ENCODE measurements at regions not wholly inside any gene's neighbourhood (a gene's known extent, or its start where the extent isn't known, plus 50 kb on each side); places are given as distances from the start of the nearest gene placed in this dataset.

DNA sequence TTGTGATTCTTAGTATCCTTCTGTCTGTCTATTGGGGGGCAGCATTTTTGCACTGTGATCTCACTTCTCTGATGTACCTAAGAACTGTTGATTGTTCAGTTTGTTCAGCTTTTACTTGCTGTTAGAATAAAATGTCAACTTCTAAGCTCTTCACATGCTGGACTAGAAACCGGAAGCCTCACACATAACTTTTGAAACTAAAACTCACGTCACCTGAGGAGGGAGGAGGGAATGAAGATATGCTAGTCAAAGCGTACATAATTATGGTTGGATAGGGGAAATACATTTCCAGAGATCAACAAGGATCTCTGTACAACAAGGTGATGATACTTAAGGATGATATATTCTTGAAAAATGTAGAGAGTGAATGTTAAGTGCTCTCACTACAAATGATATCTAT, 609.7 kb downstream of the INHBA start:
- CTCF ChIA-PET: no interaction called here
- no peaks in the 10 kb centered on the region for H3K36me3 Mint-ChIP-seq
- no peaks in the 10 kb centered on the region for H3K4me1 Mint-ChIP-seq

GRCh38 chr7:41085244-41085643, 617.6 kb downstream of the INHBA start:
- DNase-seq: no peak
- Mint-ChIP-seq H3K27ac (no peak overlapping the region), H3K4me1 (no peaks in the 10 kb centered on the region), H3K9me3 (no peaks in the 10 kb centered on the region), H3K4me3 (no peak overlapping the region), H3K27me3 (no peaks in the 10 kb centered on the region), H3K36me3 (no peaks in the 10 kb centered on the region)
- CTCF ChIA-PET: interaction anchor here (0.6 kb wide), 1 partner anchor 429 kb away, joined by 6 read pairs; no protein-coding TSS in a partner anchor

More for the DNA sequence above, 609.7 kb downstream of the INHBA start:
- Mint-ChIP-seq H3K4me3 (no peak overlapping the region), H3K27ac (no peak overlapping the region), H3K9me3 (no peaks in the 10 kb centered on the region), H3K27me3 (no peaks in the 10 kb centered on the region)
- no peak for DNase-seq

- no peaks in the 10 kb centered on the region for H3K27me3 Mint-ChIP-seq
- no peaks in the 10 kb centered on the region for H3K9me3 Mint-ChIP-seq
- no peaks in the 10 kb centered on the region for H3K36me3 Mint-ChIP-seq
- no peak for DNase-seq
- CTCF ChIA-PET: no interaction called here
- H3K27ac Mint-ChIP-seq: no peak overlapping the region
- no peak overlapping the region for H3K4me3 Mint-ChIP-seq
- H3K4me1 Mint-ChIP-seq: no peaks in the 10 kb centered on the region
Measured at GRCh38 chr7:41084381-41084780, 618.5 kb downstream of the INHBA start.

DNA sequence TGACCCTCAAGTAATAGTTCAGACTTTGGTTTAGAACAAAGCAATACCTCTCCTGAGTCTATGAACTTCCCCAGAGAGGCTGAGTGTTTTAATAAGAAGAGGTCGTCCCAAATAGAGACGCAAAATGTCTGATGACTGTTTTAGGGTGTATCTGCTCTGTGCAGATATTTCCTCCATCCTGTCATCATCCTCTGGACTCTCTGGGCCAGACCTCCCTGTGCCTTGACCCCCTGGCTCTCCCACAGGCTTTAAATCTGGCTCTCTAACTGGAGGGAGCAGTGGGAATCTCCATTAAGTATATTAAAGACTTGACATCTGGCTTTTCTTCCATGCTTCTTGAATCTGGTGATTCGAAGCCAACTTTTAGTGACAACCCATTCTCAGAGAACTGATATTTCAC, 633.3 kb downstream of the INHBA start:
- H3K27me3 Mint-ChIP-seq: no peaks in the 10 kb centered on the region
- DNase-seq: no peak
- H3K27ac Mint-ChIP-seq: no peak overlapping the region
- H3K36me3 Mint-ChIP-seq: no peaks in the 10 kb centered on the region
- no peaks in the 10 kb centered on the region for H3K4me1 Mint-ChIP-seq
- H3K9me3 Mint-ChIP-seq: no peaks in the 10 kb centered on the region
- no peak overlapping the region for H3K4me3 Mint-ChIP-seq
- CTCF ChIA-PET: no interaction called here

- Mint-ChIP-seq H3K36me3 (no peaks in the 10 kb centered on the region), H3K4me3 (no peak overlapping the region), H3K4me1 (no peaks in the 10 kb centered on the region), H3K27me3 (no peaks in the 10 kb centered on the region), H3K9me3 (peaks cover 1% of the 10 kb centered on the region), H3K27ac (no peak overlapping the region)
- DNase-seq: no peak
- CTCF ChIA-PET: no interaction called here
Measured at GRCh38 chr7:41067576-41067975, 635.3 kb downstream of the INHBA start.

DNA sequence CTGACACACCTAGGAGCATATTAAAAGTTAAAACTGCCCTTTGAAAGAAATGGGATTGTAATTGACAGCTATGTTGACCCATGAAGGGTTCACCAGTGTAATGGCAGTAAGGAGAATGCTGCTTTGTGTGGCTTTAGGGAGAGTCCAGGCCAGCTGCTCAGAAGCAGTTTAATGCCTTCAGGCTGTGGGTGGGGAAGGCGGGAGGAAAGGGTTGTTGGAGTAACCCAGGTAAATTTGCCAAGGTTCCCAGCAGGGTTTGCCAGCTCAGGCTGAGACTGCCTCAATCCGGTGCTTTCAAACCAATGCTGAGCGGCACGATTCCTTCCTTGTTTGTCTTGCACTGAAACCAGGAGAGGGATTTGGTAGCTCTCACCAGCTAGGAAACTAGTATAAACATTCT, 637.2 kb downstream of the INHBA start:
- no peaks in the 10 kb centered on the region for H3K4me1 Mint-ChIP-seq
- DNase-seq: no peak
- no peak overlapping the region for H3K4me3 Mint-ChIP-seq
- H3K27ac Mint-ChIP-seq: no peak overlapping the region
- CTCF ChIA-PET: no interaction called here
- no peaks in the 10 kb centered on the region for H3K36me3 Mint-ChIP-seq
- H3K9me3 Mint-ChIP-seq: peaks cover 1% of the 10 kb centered on the region
- H3K27me3 Mint-ChIP-seq: no peaks in the 10 kb centered on the region

DNA sequence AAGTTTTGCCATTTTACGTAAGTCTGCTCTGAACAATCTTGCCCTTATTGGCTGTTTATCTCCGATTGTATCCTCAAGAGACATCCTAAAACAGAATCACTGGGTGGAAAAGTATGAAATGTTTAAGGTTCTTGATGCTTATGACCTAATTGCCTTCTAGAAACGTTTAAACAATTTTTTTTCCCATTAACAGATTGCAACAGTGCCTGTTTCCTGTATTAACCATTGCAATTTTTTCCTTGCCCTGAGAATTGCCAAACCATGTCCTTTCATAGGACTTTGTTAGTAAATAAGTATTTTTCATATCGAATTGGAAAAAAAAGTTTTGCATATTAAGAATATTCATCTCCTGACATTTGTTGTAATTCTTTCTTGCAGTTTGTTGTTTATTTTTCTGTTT, 639.8 kb downstream of the INHBA start:
- H3K9me3 Mint-ChIP-seq: peaks cover 4% of the 10 kb centered on the region
- CTCF ChIA-PET: no interaction called here
- no peaks in the 10 kb centered on the region for H3K27me3 Mint-ChIP-seq
- no peak overlapping the region for H3K4me3 Mint-ChIP-seq
- H3K4me1 Mint-ChIP-seq: no peaks in the 10 kb centered on the region
- DNase-seq: no peak
- H3K36me3 Mint-ChIP-seq: no peaks in the 10 kb centered on the region
- no peak overlapping the region for H3K27ac Mint-ChIP-seq

GRCh38 chr7:41060796-41061195, 642.1 kb downstream of the INHBA start:
- H3K36me3 Mint-ChIP-seq: no peaks in the 10 kb centered on the region
- no peaks in the 10 kb centered on the region for H3K27me3 Mint-ChIP-seq
- CTCF ChIA-PET: no interaction called here
- H3K4me1 Mint-ChIP-seq: no peaks in the 10 kb centered on the region
- H3K4me3 Mint-ChIP-seq: no peak overlapping the region
- H3K9me3 Mint-ChIP-seq: peaks cover 14% of the 10 kb centered on the region
- H3K27ac Mint-ChIP-seq: no peak overlapping the region
- DNase-seq: no peak

DNA sequence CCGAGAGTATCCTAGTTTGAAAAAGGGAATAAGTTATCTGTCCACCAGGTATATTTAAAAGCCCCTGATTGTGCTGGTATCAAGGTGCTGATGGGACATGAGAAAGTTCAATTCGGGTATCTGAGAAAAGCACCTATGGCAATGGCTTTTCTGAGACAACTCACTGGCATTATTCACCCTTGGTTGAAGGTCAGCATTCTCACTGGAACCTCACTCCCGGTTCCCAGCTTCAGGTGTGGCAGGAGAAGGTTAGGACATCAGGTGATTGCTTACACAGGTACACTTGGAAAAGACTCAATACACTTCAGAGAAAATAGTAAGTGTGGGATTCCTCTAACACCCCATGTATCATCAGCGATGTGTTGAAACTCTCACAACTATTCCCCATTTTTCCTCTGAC, 643.1 kb downstream of the INHBA start:
- peaks cover 19% of the 10 kb centered on the region for H3K9me3 Mint-ChIP-seq
- H3K4me3 Mint-ChIP-seq: no peak overlapping the region
- no peaks in the 10 kb centered on the region for H3K4me1 Mint-ChIP-seq
- CTCF ChIA-PET: no interaction called here
- H3K27me3 Mint-ChIP-seq: no peaks in the 10 kb centered on the region
- no peaks in the 10 kb centered on the region for H3K36me3 Mint-ChIP-seq
- no peak for DNase-seq
- no peak overlapping the region for H3K27ac Mint-ChIP-seq

- Mint-ChIP-seq H3K27me3 (no peaks in the 10 kb centered on the region), H3K4me1 (no peaks in the 10 kb centered on the region), H3K4me3 (no peak overlapping the region), H3K9me3 (peaks cover 19% of the 10 kb centered on the region), H3K36me3 (no peaks in the 10 kb centered on the region), H3K27ac (no peak overlapping the region)
- DNase-seq: no peak
- CTCF ChIA-PET: no interaction called here
Measured at GRCh38 chr7:41058986-41059741, 643.7 kb downstream of the INHBA start.

GRCh38 chr7:41054960-41055661, 647.8 kb downstream of the INHBA start:
- no peak overlapping the region for H3K4me3 Mint-ChIP-seq
- no peaks in the 10 kb centered on the region for H3K36me3 Mint-ChIP-seq
- no peaks in the 10 kb centered on the region for H3K27me3 Mint-ChIP-seq
- no peak for DNase-seq
- no peaks in the 10 kb centered on the region for H3K4me1 Mint-ChIP-seq
- CTCF ChIA-PET: no interaction called here
- H3K9me3 Mint-ChIP-seq: peaks cover 21% of the 10 kb centered on the region
- H3K27ac Mint-ChIP-seq: no peak overlapping the region

GRCh38 chr7:41053820-41054219, 649.1 kb downstream of the INHBA start:
- no peak overlapping the region for H3K4me3 Mint-ChIP-seq
- no peak overlapping the region for H3K27ac Mint-ChIP-seq
- DNase-seq: no peak
- H3K4me1 Mint-ChIP-seq: no peaks in the 10 kb centered on the region
- no peaks in the 10 kb centered on the region for H3K27me3 Mint-ChIP-seq
- CTCF ChIA-PET: no interaction called here
- H3K36me3 Mint-ChIP-seq: no peaks in the 10 kb centered on the region
- H3K9me3 Mint-ChIP-seq: peaks cover 21% of the 10 kb centered on the region

GRCh38 chr7:41052736-41053135, 650.2 kb downstream of the INHBA start:
- CTCF ChIA-PET: no interaction called here
- H3K27ac Mint-ChIP-seq: no peak overlapping the region
- H3K27me3 Mint-ChIP-seq: no peaks in the 10 kb centered on the region

GRCh38 chr7:41052201-41052600, 650.7 kb downstream of the INHBA start:
- CTCF ChIA-PET: no interaction called here
- Mint-ChIP-seq H3K27me3 (no peaks in the 10 kb centered on the region), H3K27ac (no peak overlapping the region), H3K36me3 (no peaks in the 10 kb centered on the region), H3K4me3 (no peak overlapping the region), H3K4me1 (no peaks in the 10 kb centered on the region), H3K9me3 (peaks cover 16% of the 10 kb centered on the region)
- DNase-seq: no peak

More at GRCh38 chr7:41052736-41053135, 650.2 kb downstream of the INHBA start:
- Mint-ChIP-seq H3K9me3 (peaks cover 17% of the 10 kb centered on the region), H3K4me3 (no peak overlapping the region), H3K4me1 (no peaks in the 10 kb centered on the region), H3K36me3 (no peaks in the 10 kb centered on the region)
- no peak for DNase-seq

GRCh38 chr7:41051535-41051934, 651.4 kb downstream of the INHBA start:
- Mint-ChIP-seq H3K9me3 (peaks cover 15% of the 10 kb centered on the region), H3K27ac (no peak overlapping the region), H3K27me3 (no peaks in the 10 kb centered on the region), H3K4me3 (no peak overlapping the region), H3K4me1 (no peaks in the 10 kb centered on the region), H3K36me3 (no peaks in the 10 kb centered on the region)
- CTCF ChIA-PET: no interaction called here
- DNase-seq: no peak
